ENCODE measurements at regions not wholly inside any gene's neighbourhood (a gene's known extent, or its start where the extent isn't known, plus 50 kb on each side); places are given as distances from the start of the nearest gene placed in this dataset.
"Not testable (repeated sequence)": the region's sequence is repeated elsewhere in the genome, so short reads cannot be mapped to it uniquely, and the experiment has no call there.

- H3K4me3 ChIP-seq (ENCODE audit: control extremely low read depth in 1 of 5, extremely low read depth in 1 of 5, insufficient read depth in 1 of 5, low read depth in 2 of 5, low read length in 4 of 5) = no peak overlapping the region
- no peaks in the 10 kb centered on the region for H3K79me2 ChIP-seq (ENCODE audit: control insufficient read depth, insufficient read depth, low read length)
- ChIA-PET CTCF (no interaction called here), POLR2A (no interaction called here)
- H3K27me3 ChIP-seq (replicated peaks in 1 of 4; ENCODE audit: control extremely low read depth in 1 of 4, control insufficient read depth in 3 of 4, insufficient read depth in 4 of 4, low read length in 3 of 4) = peaks cover 0 to 3% (median 1%) of the 10 kb centered on the region in 4 experiments
- H4K20me1 ChIP-seq (ENCODE audit: control insufficient read depth, insufficient read depth, low read length, poor library complexity, severe bottlenecking) = no peaks in the 10 kb centered on the region
- peaks cover 0 to 6% (median 3%) of the 10 kb centered on the region in 3 donors for H3K9me3 ChIP-seq (ENCODE audit: control extremely low read depth in 1 of 3, control insufficient read depth in 2 of 3, insufficient read depth in 1 of 3, low read length in 2 of 3)
- DNase-seq (no peak), ATAC-seq (ENCODE audit: low read depth) (no peak)
- H3K4me3 Mint-ChIP-seq = no peak overlapping the region
- H3K27ac Mint-ChIP-seq = no peak overlapping the region
- no peak overlapping the region for H3K9ac ChIP-seq (ENCODE audit: low read length)
- intact Hi-C loops (cut with micrococcal nuclease) = no loop called here
- H3K4me1 ChIP-seq (ENCODE audit: control insufficient read depth in 2 of 2, insufficient read depth in 2 of 2, low read length in 2 of 2) = no peaks in the 10 kb centered on the region
- peaks cover 20% of the 10 kb centered on the region for H3K27me3 Mint-ChIP-seq
- H2AFZ ChIP-seq (ENCODE audit: insufficient read depth, low read depth, low read length, poor library complexity, severe bottlenecking) = no peak overlapping the region
- no peaks in the 10 kb centered on the region for H3K36me3 ChIP-seq (replicated peaks in 1 of 2; ENCODE audit: control extremely low read depth in 1 of 2, control insufficient read depth in 1 of 2, extremely low read depth in 1 of 2, insufficient read depth in 2 of 2, low read length in 1 of 2)
- no peaks in the 10 kb centered on the region for H3K4me1 Mint-ChIP-seq
- no peak for TF ChIP-seq EZH2 (IDR thresholded peaks at IDR 0.05; ENCODE audit: borderline replicate concordance, insufficient read depth, low read depth, low read length, poor library complexity, severe bottlenecking)
- no peak for TF ChIP-seq CTCF (IDR thresholded peaks at IDR 0.05)
- H3K4me2 ChIP-seq (replicated peaks; ENCODE audit: low read depth, low read length, poor library complexity, severe bottlenecking) = no peak overlapping the region
- peaks cover 9% of the 10 kb centered on the region for H3K9me3 Mint-ChIP-seq (ENCODE audit: insufficient read depth)
- H3K27ac ChIP-seq (ENCODE audit: low read length in 2 of 2) = no peak overlapping the region
- no CpG with 5 or more reads among the region's 1 CpG for WGBS (ENCODE audit: insufficient coverage)
These were observed 147.0 kb upstream of the OR4E1 start for GRCh38 chr14:21820631-21821030.

DNA sequence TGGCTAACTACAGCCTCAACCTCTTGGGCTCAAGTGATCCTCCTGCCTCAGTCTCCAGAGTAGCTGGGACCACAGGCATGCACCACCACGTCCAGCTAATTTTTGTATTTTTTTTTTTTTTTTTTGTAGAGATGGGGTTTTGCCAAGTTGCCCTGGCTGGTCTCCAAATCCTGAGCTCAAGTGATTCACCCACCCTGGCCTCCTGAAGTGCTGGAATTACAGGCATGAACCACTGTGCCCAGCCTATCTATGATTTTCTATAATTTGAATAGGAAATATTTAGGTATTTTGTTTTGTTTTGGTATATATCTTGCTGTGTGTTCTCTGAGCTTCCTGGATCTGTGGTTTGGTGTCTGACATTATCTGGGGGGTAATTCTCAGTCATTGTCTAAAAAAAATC is 146.3 kb upstream of the OR4E1 start:
- H3K4me3 Mint-ChIP-seq; H4K20me1 ChIP-seq (ENCODE audit: control insufficient read depth, insufficient read depth, low read length, poor library complexity, severe bottlenecking); H3K9me3 ChIP-seq (ENCODE audit: control extremely low read depth in 1 of 3, control insufficient read depth in 2 of 3, insufficient read depth in 1 of 3, low read length in 2 of 3); H3K4me2 ChIP-seq (replicated peaks; ENCODE audit: low read depth, low read length, poor library complexity, severe bottlenecking); CTCF ChIA-PET; H3K27ac ChIP-seq (ENCODE audit: low read length in 2 of 2); H3K27ac Mint-ChIP-seq; POLR2A ChIA-PET; H3K27me3 ChIP-seq (replicated peaks in 1 of 4; ENCODE audit: control extremely low read depth in 1 of 4, control insufficient read depth in 3 of 4, insufficient read depth in 4 of 4, low read length in 3 of 4); H3K9ac ChIP-seq (ENCODE audit: low read length); intact Hi-C loops (cut with micrococcal nuclease); H3K4me3 ChIP-seq (ENCODE audit: control extremely low read depth in 1 of 5, extremely low read depth in 1 of 5, insufficient read depth in 1 of 5, low read depth in 2 of 5, low read length in 4 of 5); ATAC-seq (ENCODE audit: low read depth); H3K36me3 ChIP-seq (replicated peaks in 1 of 2; ENCODE audit: control extremely low read depth in 1 of 2, control insufficient read depth in 1 of 2, extremely low read depth in 1 of 2, insufficient read depth in 2 of 2, low read length in 1 of 2); H3K4me1 ChIP-seq (ENCODE audit: control insufficient read depth in 2 of 2, insufficient read depth in 2 of 2, low read length in 2 of 2); H3K4me1 Mint-ChIP-seq; DNase-seq; H2AFZ ChIP-seq (ENCODE audit: insufficient read depth, low read depth, low read length, poor library complexity, severe bottlenecking); H3K79me2 ChIP-seq (ENCODE audit: control insufficient read depth, insufficient read depth, low read length): not testable (repeated sequence)
- H3K9me3 Mint-ChIP-seq (ENCODE audit: insufficient read depth) = peaks cover 10% of the 10 kb centered on the region
- peaks cover 16% of the 10 kb centered on the region for H3K27me3 Mint-ChIP-seq
- no CpG with 5 or more reads among the region's 1 CpG for WGBS (ENCODE audit: insufficient coverage)

DNA sequence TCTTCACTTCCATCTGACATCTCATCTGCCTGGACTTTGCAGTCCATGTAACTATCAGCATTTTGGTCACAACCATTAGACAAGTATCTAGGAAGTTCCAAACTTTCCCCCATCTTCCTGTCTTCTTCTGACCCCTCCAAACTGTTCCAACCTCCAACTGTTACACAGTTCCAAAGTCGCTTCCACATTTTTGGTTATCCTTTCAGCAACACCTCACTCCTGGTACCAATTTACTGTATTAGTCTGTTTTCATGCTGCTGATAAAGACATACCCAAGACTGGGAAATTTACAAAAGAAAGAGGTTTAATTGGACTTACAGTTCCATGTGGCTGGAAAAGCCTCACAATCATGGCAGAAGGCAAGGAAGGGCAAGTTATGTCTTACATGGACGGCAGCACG is 143.4 kb upstream of the OR4E1 start:
- no CpG with 5 or more reads among the region's 3 CpGs for WGBS (ENCODE audit: insufficient coverage)
- not testable (repeated sequence) for DNase-seq

More for the DNA sequence above, 143.4 kb upstream of the OR4E1 start:
- H3K9me3 ChIP-seq (ENCODE audit: control extremely low read depth in 1 of 3, control insufficient read depth in 2 of 3, insufficient read depth in 1 of 3, low read length in 2 of 3); intact Hi-C loops (cut with micrococcal nuclease); H3K27me3 ChIP-seq (replicated peaks in 1 of 4; ENCODE audit: control extremely low read depth in 1 of 4, control insufficient read depth in 3 of 4, insufficient read depth in 4 of 4, low read length in 3 of 4); H3K4me1 ChIP-seq (ENCODE audit: control insufficient read depth in 2 of 2, insufficient read depth in 2 of 2, low read length in 2 of 2); H3K27ac ChIP-seq (ENCODE audit: low read length in 2 of 2); H3K9ac ChIP-seq (ENCODE audit: low read length); H3K79me2 ChIP-seq (ENCODE audit: control insufficient read depth, insufficient read depth, low read length); POLR2A ChIA-PET; H3K4me2 ChIP-seq (replicated peaks; ENCODE audit: low read depth, low read length, poor library complexity, severe bottlenecking); H3K4me1 Mint-ChIP-seq; CTCF ChIA-PET; H3K4me3 Mint-ChIP-seq; ATAC-seq (ENCODE audit: low read depth); H3K36me3 ChIP-seq (replicated peaks in 1 of 2; ENCODE audit: control extremely low read depth in 1 of 2, control insufficient read depth in 1 of 2, extremely low read depth in 1 of 2, insufficient read depth in 2 of 2, low read length in 1 of 2); H2AFZ ChIP-seq (ENCODE audit: insufficient read depth, low read depth, low read length, poor library complexity, severe bottlenecking); H4K20me1 ChIP-seq (ENCODE audit: control insufficient read depth, insufficient read depth, low read length, poor library complexity, severe bottlenecking); H3K27ac Mint-ChIP-seq; H3K4me3 ChIP-seq (ENCODE audit: control extremely low read depth in 1 of 5, extremely low read depth in 1 of 5, insufficient read depth in 1 of 5, low read depth in 2 of 5, low read length in 4 of 5): not testable (repeated sequence)
- Mint-ChIP-seq H3K27me3 (peaks cover 10% of the 10 kb centered on the region), H3K9me3 (ENCODE audit: insufficient read depth) (peaks cover 12% of the 10 kb centered on the region)
